B cell (primary cell): ENCODE measurements at regions not wholly inside any gene's neighbourhood (a gene's known extent, or its start where the extent isn't known, plus 50 kb on each side); places are given as distances from the start of the nearest gene placed in this dataset.

Source experiments
- ATAC-seq: fragments of 200-7000 bp; cut with Tn5 transposase; one replicate; pipeline ENCODE4 v1.10.0; 2021; ENCODE audit warnings: low read depth, mild to moderate bottlenecking, moderate number of reproducible peaks, moderate library complexity
- CTCF ChIA-PET: fragments of 350-600 bp; sonication (Branson Sonifier 250); formaldehyde crosslinking; loops from one replicate; lab custom pipeline; 2021; ENCODE audit warnings: antibody characterized with exemption, inconsistent platforms; lab: Charles Lee
- POLR2A ChIA-PET: fragments of 350-600 bp; sonication (Branson Sonifier 250); formaldehyde crosslinking; loops from one replicate; lab custom pipeline; 2021; ENCODE audit warnings: antibody characterized with exemption; lab: Charles Lee
- DNase-seq: peaks from one replicate; pipeline ENCODE4 v3.0.0; 2013
- H2AFZ ChIP-seq: 2 replicates; pipeline ENCODE4 v1.6.1; 2012; ENCODE audit warnings: mild to moderate bottlenecking, low read depth, low read length; ENCODE audit not compliant: insufficient read depth, poor library complexity, severe bottlenecking
- H3K27ac ChIP-seq, 2 donors: 1 replicate in 1 of 2; 2 replicates in 1 of 2; pipeline ENCODE4 v1.5.1; 2012 to 2013; ENCODE audit warnings: low read length in 2 of 2, mild to moderate bottlenecking in 2 of 2, moderate library complexity in 1 of 2
- H3K27me3 ChIP-seq, 4 experiments: fragments of 200-600 bp in 1 of 4; sonication (generic) in 1 of 4; replicated peaks in 1 of 4; 1 replicate in 2 of 4; 2 replicates in 2 of 4; pipeline versions ENCODE4 v1.6.1 to v1.7.0; 2013 to 2016; ENCODE audit warnings: low read length in 3 of 4, mild to moderate bottlenecking in 2 of 4, mixed read lengths in 1 of 4, moderate library complexity in 1 of 4; ENCODE audit not compliant: insufficient read depth in 4 of 4, control insufficient read depth in 3 of 4; ENCODE audit errors: control extremely low read depth in 1 of 4
- H3K36me3 ChIP-seq, 2 experiments: replicated peaks in 1 of 2; 1 replicate in 1 of 2; 2 replicates in 1 of 2; pipeline versions ENCODE4 v1.6.1 to v1.7.1; 2013; ENCODE audit warnings: low read length in 1 of 2; ENCODE audit not compliant: insufficient read depth in 2 of 2, control insufficient read depth in 1 of 2; ENCODE audit errors: control extremely low read depth in 1 of 2, extremely low read depth in 1 of 2
- H3K4me1 ChIP-seq, 2 donors: fragments of 200-600 bp in 1 of 2; sonication (generic) in 1 of 2; 1 replicate in 1 of 2; 2 replicates in 1 of 2; pipeline versions ENCODE4 v1.5.1 to v1.6.1; 2013 to 2017; ENCODE audit warnings: low read length in 2 of 2; ENCODE audit not compliant: control insufficient read depth in 2 of 2, insufficient read depth in 2 of 2
- H3K4me2 ChIP-seq: replicated peaks from 2 replicates; pipeline ENCODE3; 2012; ENCODE audit warnings: mild to moderate bottlenecking, low read depth, low read length; ENCODE audit not compliant: poor library complexity, severe bottlenecking
- H3K4me3 ChIP-seq, 5 experiments: fragments of 200-600 bp in 1 of 5; sonication (generic) in 1 of 5; 1 replicate in 3 of 5; 2 replicates in 2 of 5; pipeline versions ENCODE4 v1.5.1 to v1.7.0; 2011 to 2016; ENCODE audit warnings: low read length in 4 of 5, mild to moderate bottlenecking in 4 of 5, low read depth in 2 of 5, control low read depth in 1 of 5, moderate library complexity in 1 of 5; ENCODE audit not compliant: insufficient read depth in 1 of 5; ENCODE audit errors: control extremely low read depth in 1 of 5, extremely low read depth in 1 of 5
- H3K79me2 ChIP-seq: fragments of 200-600 bp; sonication (generic); one replicate; pipeline ENCODE4 v1.6.0; 2016; ENCODE audit warnings: low read length; ENCODE audit not compliant: control insufficient read depth, insufficient read depth
- H3K9ac ChIP-seq: fragments of 200-600 bp; sonication (generic); 2 replicates; pipeline ENCODE4 v1.6.1; 2017; ENCODE audit warnings: mild to moderate bottlenecking, low read length, moderate library complexity
- H3K9me3 ChIP-seq, 3 donors: one replicate each; pipeline versions ENCODE4 v1.6.1 to v1.7.1; 2013; ENCODE audit warnings: low read length in 2 of 3; ENCODE audit not compliant: control insufficient read depth in 2 of 3, insufficient read depth in 1 of 3; ENCODE audit errors: control extremely low read depth in 1 of 3
- H4K20me1 ChIP-seq: 2 replicates; pipeline ENCODE4 v1.6.0; 2012; ENCODE audit warnings: mild to moderate bottlenecking, low read length; ENCODE audit not compliant: insufficient read depth, control insufficient read depth, poor library complexity, severe bottlenecking
- H3K27ac Mint-ChIP-seq: one replicate; pipeline ENCODE4 v1.8.0; 2021; ENCODE audit warnings: mixed read lengths
- H3K27me3 Mint-ChIP-seq: one replicate; pipeline ENCODE4 v1.8.0; 2021; ENCODE audit warnings: mixed read lengths
- H3K4me1 Mint-ChIP-seq: one replicate; pipeline ENCODE4 v1.8.0; 2021; ENCODE audit warnings: mixed read lengths
- H3K4me3 Mint-ChIP-seq: one replicate; pipeline ENCODE4 v1.8.0; 2021; ENCODE audit warnings: mixed read lengths
- H3K9me3 Mint-ChIP-seq: one replicate; pipeline ENCODE4 v1.8.0; 2022; ENCODE audit warnings: mixed read lengths; ENCODE audit not compliant: insufficient read depth
- CTCF ChIP-seq: fragments of 200-600 bp; IDR thresholded peaks from one replicate; pipeline ENCODE4 v1.8.0; 2022; ENCODE audit warnings: antibody characterized with exemption, mild to moderate bottlenecking
- EZH2 ChIP-seq: IDR thresholded peaks from 2 replicates; pipeline ENCODE4 v1.6.1; 2012; ENCODE audit warnings: borderline replicate concordance, low read depth, mild to moderate bottlenecking, moderate library complexity, low read length; ENCODE audit not compliant: insufficient read depth, poor library complexity, severe bottlenecking
- WGBS: methylation state at CpG from one replicate; pipeline ENCODE4 v1.1.5; 2013; ENCODE audit warnings: missing lambda C conversion rate; ENCODE audit not compliant: insufficient coverage; 5-methylcytosine and 5-hydroxymethylcytosine counted together
- intact Hi-C: fragments of 100-400 bp; cut with micrococcal nuclease; formaldehyde crosslinking; loops from one replicate; pipeline ENCODE4 v1.10.0; 2022

- no peak overlapping the region for H3K9ac ChIP-seq
- no peak overlapping the region for H3K4me3 ChIP-seq
- intact Hi-C loops, result no loop called here
- CTCF ChIA-PET, result interaction anchor here (0.8 to 4.5 kb wide), 3 partner anchors 13 to 178 kb away, joined by 3 to 33 read pairs (median 3); no protein-coding TSS in a partner anchor
- Mint-ChIP-seq H3K27ac (no peak overlapping the region), H3K9me3 (no peaks in the 10 kb centered on the region), H3K27me3 (peaks cover 3% of the 10 kb centered on the region), H3K4me3 (no peak overlapping the region), H3K4me1 (no peaks in the 10 kb centered on the region)
- H2AFZ ChIP-seq, result no peak overlapping the region
- no peaks in the 10 kb centered on the region for H4K20me1 ChIP-seq
- no peaks in the 10 kb centered on the region for H3K4me1 ChIP-seq
- no peaks in the 10 kb centered on the region for H3K27me3 ChIP-seq
- no peak overlapping the region for H3K4me2 ChIP-seq
- H3K36me3 ChIP-seq, result no peaks in the 10 kb centered on the region
- 82% methylated on average over 6 of the region's 8 CpGs for WGBS
- no peaks in the 10 kb centered on the region for H3K79me2 ChIP-seq
- no peaks in the 10 kb centered on the region for H3K9me3 ChIP-seq
- DNase-seq, result peak; percentile 12
- TF ChIP-seq CTCF (peak; percentile 26), EZH2 (no peak)
- no peak for ATAC-seq
- POLR2A ChIA-PET, result no interaction called here
- no peak overlapping the region for H3K27ac ChIP-seq
Observed at GRCh38 chr3:8441969-8442559, 59.6 kb upstream of the LMCD1 start.

DNA sequence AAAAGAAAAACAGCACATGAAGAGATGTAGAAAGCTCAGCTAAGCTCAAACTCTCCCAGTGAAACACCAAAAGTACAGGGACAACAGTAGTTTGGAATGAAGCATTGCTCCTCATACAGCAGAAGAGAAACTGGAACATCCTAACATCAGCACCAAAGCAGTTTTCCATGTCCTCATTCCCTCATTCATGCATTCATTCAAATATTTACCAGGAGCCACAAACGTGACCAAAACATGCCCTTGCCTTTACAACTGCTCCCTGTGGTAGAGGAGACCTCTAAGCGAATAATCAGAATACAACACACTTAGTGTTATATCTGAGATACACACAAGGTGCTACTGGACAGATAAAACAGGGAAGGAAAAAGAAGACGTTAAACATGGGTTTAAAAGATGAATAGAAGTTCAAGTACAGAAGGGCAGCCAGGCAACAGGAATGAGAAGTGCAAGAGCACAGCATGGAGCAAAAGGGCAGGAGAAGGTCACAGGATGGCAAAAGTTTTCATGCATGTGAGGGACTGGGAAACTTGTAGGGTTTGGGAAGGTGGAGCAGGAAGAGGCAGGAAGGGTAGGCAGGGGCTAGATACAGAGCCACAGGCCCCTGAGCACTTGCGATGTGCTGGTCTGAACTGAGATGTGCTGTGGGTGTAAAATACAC lies 58.5 kb upstream of the LMCD1 start:
- Mint-ChIP-seq H3K27ac (no peak overlapping the region), H3K4me3 (no peak overlapping the region), H3K4me1 (no peaks in the 10 kb centered on the region), H3K27me3 (peaks cover 3% of the 10 kb centered on the region), H3K9me3 (no peaks in the 10 kb centered on the region)
- ChIA-PET CTCF (interaction anchor here (4.5 kb wide), 1 partner anchor 177 kb away, joined by 33 read pairs; no protein-coding TSS in a partner anchor), POLR2A (no interaction called here)
- intact Hi-C loops, result no loop called here
- no peak overlapping the region for H2AFZ ChIP-seq
- H3K27me3 ChIP-seq, result no peaks in the 10 kb centered on the region
- H3K9me3 ChIP-seq, result no peaks in the 10 kb centered on the region
- no peak overlapping the region for H3K9ac ChIP-seq
- ATAC-seq, result no peak
- DNase-seq, result no peak
- no peaks in the 10 kb centered on the region for H3K4me1 ChIP-seq
- no peak for TF ChIP-seq CTCF
- TF ChIP-seq EZH2, result no peak
- no peaks in the 10 kb centered on the region for H3K79me2 ChIP-seq
- H4K20me1 ChIP-seq, result no peaks in the 10 kb centered on the region
- no peak overlapping the region for H3K27ac ChIP-seq
- WGBS, result 89% methylated on average over 1 of the region's 4 CpGs
- H3K4me2 ChIP-seq, result no peak overlapping the region
- H3K36me3 ChIP-seq, result no peaks in the 10 kb centered on the region
- H3K4me3 ChIP-seq, result no peak overlapping the region
